KMS-11 (cell line): ENCODE measurements at regions not wholly inside any gene's neighbourhood (a gene's known extent, or its start where the extent isn't known, plus 50 kb on each side); places are given as distances from the start of the nearest gene placed in this dataset.

ENCODE experiments used
- H2AFZ ChIP-seq: fragments of 200-600 bp; sonication (generic); 2 replicates; pipeline ENCODE4 v1.6.1; 2016; ENCODE audit warnings: antibody characterized with exemption, mixed run types, low read depth
- H3K27ac ChIP-seq: fragments of 200-600 bp; sonication (generic); 2 replicates; pipeline ENCODE4 v1.6.1; 2016; ENCODE audit warnings: mild to moderate bottlenecking, mixed run types
- H3K27me3 ChIP-seq: fragments of 200-600 bp; sonication (generic); 2 replicates; pipeline ENCODE4 v1.6.1; 2017; ENCODE audit warnings: mild to moderate bottlenecking, low read depth, mixed run types, moderate library complexity; ENCODE audit not compliant: insufficient read depth
- H3K36me3 ChIP-seq: fragments of 200-600 bp; sonication (generic); 2 replicates; pipeline ENCODE4 v1.6.1; 2017; ENCODE audit warnings: mild to moderate bottlenecking, mixed run types; ENCODE audit not compliant: insufficient read depth
- H3K4me1 ChIP-seq: fragments of 200-600 bp; sonication (generic); 2 replicates; pipeline ENCODE4 v1.6.1; 2016; ENCODE audit warnings: mild to moderate bottlenecking, low read depth, mixed run types; ENCODE audit not compliant: poor library complexity, severe bottlenecking
- H3K4me2 ChIP-seq: fragments of 200-600 bp; sonication (generic); 2 replicates; pipeline ENCODE4 v1.7.0; 2016; ENCODE audit warnings: mild to moderate bottlenecking, mixed run types
- H3K4me3 ChIP-seq: fragments of 200-600 bp; sonication (generic); IDR thresholded peaks from 2 replicates; pipeline ENCODE4 v1.6.1; 2017; ENCODE audit warnings: low read depth, low read length, mixed read lengths; ENCODE audit not compliant: insufficient read depth
- H3K79me2 ChIP-seq: fragments of 200-600 bp; sonication (generic); 2 replicates; pipeline ENCODE4 v1.6.1; 2016; ENCODE audit warnings: low read depth, mixed run types; ENCODE audit not compliant: insufficient read depth
- H3K9ac ChIP-seq: fragments of 200-600 bp; sonication (generic); 2 replicates; pipeline ENCODE4 v1.6.1; 2016; ENCODE audit warnings: mild to moderate bottlenecking, mixed run types
- H4K20me1 ChIP-seq: fragments of 200-600 bp; sonication (generic); 2 replicates; pipeline ENCODE4 v1.6.1; 2016; ENCODE audit warnings: mild to moderate bottlenecking, mixed run types; ENCODE audit not compliant: insufficient read depth
- TF ChIP-seq, protein P1 (sequence below): fragments of 200-600 bp; sonication (generic); conservative IDR thresholded peaks from 2 replicates; pipeline ENCODE4 v1.6.1; 2017; ENCODE audit warnings: low read depth, mild to moderate bottlenecking, antibody characterized with exemption, low read length, moderate library complexity, mixed read lengths

GRCh38 chr1:104353580-104353979, 603.9 kb downstream of the AMY1C start:
- Histone ChIP-seq H3K4me3 (no peak overlapping the region), H2AFZ (no peak overlapping the region), H3K27ac (no peak overlapping the region), H3K36me3 (no peaks in the 10 kb centered on the region), H3K9ac (no peak overlapping the region), H4K20me1 (no peaks in the 10 kb centered on the region), H3K4me2 (no peak overlapping the region), H3K27me3 (no peaks in the 10 kb centered on the region), H3K79me2 (no peaks in the 10 kb centered on the region), H3K4me1 (no peaks in the 10 kb centered on the region)
- TF ChIP-seq, protein P1, sequence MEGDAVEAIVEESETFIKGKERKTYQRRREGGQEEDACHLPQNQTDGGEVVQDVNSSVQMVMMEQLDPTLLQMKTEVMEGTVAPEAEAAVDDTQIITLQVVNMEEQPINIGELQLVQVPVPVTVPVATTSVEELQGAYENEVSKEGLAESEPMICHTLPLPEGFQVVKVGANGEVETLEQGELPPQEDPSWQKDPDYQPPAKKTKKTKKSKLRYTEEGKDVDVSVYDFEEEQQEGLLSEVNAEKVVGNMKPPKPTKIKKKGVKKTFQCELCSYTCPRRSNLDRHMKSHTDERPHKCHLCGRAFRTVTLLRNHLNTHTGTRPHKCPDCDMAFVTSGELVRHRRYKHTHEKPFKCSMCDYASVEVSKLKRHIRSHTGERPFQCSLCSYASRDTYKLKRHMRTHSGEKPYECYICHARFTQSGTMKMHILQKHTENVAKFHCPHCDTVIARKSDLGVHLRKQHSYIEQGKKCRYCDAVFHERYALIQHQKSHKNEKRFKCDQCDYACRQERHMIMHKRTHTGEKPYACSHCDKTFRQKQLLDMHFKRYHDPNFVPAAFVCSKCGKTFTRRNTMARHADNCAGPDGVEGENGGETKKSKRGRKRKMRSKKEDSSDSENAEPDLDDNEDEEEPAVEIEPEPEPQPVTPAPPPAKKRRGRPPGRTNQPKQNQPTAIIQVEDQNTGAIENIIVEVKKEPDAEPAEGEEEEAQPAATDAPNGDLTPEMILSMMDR: no peak

DNA sequence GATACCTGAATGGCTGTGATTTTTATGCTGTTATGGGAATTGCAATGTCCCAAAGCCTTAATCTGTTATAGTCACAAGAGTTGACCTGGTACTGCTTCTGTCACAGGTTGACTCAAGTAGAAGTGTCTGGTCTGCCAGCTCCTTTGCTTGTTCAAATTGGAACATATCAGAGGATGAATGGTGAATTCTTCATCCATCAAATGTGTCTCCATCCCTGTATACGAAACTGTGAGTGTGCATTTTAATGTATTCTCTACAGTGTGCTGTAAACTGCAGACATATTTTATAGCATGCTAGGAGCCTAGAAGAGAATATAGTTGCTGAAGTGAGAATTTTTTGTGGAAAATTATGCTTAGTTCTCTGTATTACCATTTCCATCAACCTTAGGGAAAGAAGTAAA, 608.4 kb downstream of the AMY1C start:
- Histone ChIP-seq H3K79me2 (no peaks in the 10 kb centered on the region), H3K27ac (no peak overlapping the region), H3K9ac (no peak overlapping the region), H2AFZ (no peak overlapping the region), H4K20me1 (no peaks in the 10 kb centered on the region), H3K27me3 (no peaks in the 10 kb centered on the region), H3K4me2 (no peak overlapping the region), H3K4me1 (no peaks in the 10 kb centered on the region), H3K4me3 (no peak overlapping the region), H3K36me3 (no peaks in the 10 kb centered on the region)
- TF ChIP-seq, protein P1: no peak

GRCh38 chr1:104358621-104359020, 608.9 kb downstream of the AMY1C start:
- Histone ChIP-seq H2AFZ (no peak overlapping the region), H3K9ac (no peak overlapping the region), H3K27ac (no peak overlapping the region), H3K4me1 (no peaks in the 10 kb centered on the region), H3K36me3 (no peaks in the 10 kb centered on the region), H4K20me1 (no peaks in the 10 kb centered on the region), H3K4me2 (no peak overlapping the region), H3K27me3 (no peaks in the 10 kb centered on the region), H3K79me2 (no peaks in the 10 kb centered on the region), H3K4me3 (no peak overlapping the region)
- TF ChIP-seq, protein P1: no peak

DNA sequence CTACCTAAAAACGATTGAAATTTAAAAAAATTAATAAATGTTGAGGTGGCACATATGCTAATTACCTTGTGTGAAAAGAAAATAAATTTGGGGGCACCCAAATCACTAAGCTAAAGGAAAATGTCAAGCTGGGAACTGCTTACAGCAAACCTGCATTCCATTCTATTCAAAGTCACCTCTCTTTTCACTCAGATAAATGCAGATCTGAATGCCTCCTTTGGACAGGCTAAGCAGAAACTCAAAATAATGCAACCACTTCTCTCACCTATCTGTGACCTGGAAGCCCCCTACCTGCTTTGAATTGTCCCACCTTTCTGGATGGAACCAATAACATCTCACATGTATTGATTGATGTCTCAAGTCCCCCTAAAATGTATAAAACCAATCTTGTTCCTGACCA, 628.7 kb downstream of the AMY1C start:
- TF ChIP-seq, protein P1: no peak
- Histone ChIP-seq H3K9ac (no peak overlapping the region), H2AFZ (no peak overlapping the region), H3K36me3 (no peaks in the 10 kb centered on the region), H4K20me1 (no peaks in the 10 kb centered on the region), H3K27ac (no peak overlapping the region), H3K79me2 (no peaks in the 10 kb centered on the region), H3K4me2 (no peak overlapping the region), H3K4me3 (no peak overlapping the region), H3K4me1 (no peaks in the 10 kb centered on the region), H3K27me3 (no peaks in the 10 kb centered on the region)
